ENCODE measurements at regions not wholly inside any gene's neighbourhood (a gene's known extent, or its start where the extent isn't known, plus 50 kb on each side); places are given as distances from the start of the nearest gene placed in this dataset.
"Not testable (repeated sequence)": the region's sequence is repeated elsewhere in the genome, so short reads cannot be mapped to it uniquely, and the experiment has no call there.

DNA sequence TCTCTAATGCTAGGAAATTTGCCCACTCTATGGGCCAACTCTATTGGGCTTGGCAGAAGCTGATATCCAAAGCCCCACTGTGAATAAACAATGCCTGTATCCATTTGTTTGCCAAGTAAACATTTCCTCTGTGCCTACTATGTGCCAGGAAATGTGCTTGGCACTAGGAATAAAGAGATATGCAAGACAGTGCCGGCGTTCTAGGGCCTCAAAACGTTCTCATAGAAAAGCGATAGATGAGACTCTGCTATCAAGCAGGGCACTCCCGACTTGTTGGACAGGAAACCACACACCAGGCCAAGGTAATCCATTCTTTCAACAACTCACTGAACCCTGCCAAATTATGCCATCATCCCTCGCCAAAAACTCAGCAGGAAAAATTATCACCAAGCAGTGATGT, 196.7 kb downstream of the IPMK start:
- no peak for TF ChIP-seq CTCF (IDR thresholded peaks at IDR 0.05; ENCODE audit: extremely low read depth, missing control alignments)
- DNase-seq (ENCODE audit: low spot score) = no peak

DNA sequence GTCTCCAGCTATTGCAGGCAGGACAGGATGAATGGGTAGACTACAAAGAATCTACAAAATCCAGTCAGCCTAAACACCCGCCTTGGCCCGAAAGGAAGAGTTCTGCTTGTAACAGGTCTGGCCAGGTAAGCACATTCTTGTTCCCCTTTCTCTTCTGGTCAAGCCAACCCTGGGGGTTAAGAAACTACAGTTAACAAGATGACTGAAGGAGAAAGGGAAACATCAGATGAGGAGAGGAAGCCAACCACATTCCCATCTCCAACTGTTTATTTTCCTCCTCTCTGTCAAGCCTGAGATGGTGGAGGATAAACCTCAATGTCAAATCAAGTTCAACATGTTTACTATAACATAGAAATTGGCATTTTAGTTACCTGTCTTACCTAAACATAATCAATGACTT, 198.9 kb downstream of the IPMK start:
- no peak for DNase-seq (ENCODE audit: low spot score)
- TF ChIP-seq CTCF (IDR thresholded peaks at IDR 0.05; ENCODE audit: extremely low read depth, missing control alignments) = no peak

DNA sequence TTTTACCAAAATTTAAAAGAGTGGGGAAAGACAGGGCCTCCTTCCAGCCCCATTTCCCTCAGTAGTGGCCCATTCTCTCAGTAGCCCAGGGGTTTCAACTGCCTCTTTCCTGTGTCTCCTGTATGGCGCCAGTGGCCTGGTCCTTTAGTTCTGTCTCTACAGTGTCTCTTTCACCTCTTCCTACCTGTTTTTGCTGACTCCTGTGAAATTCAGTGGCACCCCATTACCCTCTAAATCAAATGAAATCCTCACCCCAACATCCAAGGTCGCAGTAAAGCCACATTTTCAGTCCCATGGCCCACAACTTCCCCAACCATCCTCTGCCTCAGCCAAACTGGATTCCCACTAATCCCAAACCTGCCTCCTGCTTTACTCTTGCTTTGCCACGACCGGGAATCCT, 200.7 kb downstream of the IPMK start:
- no peak for DNase-seq (ENCODE audit: low spot score)
- no peak for TF ChIP-seq CTCF (IDR thresholded peaks at IDR 0.05; ENCODE audit: extremely low read depth, missing control alignments)

DNA sequence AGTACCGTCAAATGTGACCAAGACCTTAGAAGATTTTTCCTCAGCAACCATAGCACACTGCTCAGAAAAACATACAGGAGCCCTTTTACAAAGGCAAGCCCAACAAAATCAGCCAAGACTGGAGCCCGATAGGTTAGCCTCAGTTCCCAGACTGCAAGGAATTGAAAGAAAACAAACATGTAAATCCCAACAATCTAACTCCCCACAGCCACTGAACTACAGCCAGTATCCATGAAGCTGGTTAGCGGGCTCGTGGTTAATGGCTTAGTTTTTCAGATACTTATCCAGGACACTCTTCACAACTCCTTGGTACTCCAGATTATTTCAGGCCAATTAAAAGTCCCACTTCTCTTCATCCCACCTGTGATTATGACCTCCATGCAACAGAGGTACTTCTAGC, 201.6 kb downstream of the IPMK start:
- no peak for DNase-seq (ENCODE audit: low spot score)
- TF ChIP-seq CTCF (IDR thresholded peaks at IDR 0.05; ENCODE audit: extremely low read depth, missing control alignments) = no peak

DNA sequence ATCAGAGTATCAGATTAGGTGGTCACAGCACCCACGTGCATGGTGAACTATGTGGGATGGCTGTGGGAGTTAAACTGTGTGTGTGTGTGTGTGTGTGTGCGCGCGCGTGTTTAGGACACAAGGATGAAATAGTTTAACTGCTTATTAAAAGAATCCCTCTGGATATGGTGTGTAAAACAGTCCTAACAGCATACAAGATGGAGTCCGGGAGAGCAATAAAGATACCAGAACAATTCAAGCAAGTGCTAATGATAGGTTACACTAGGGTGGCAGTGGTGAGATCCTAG, 202.2 kb downstream of the IPMK start:
- no peak for TF ChIP-seq CTCF (IDR thresholded peaks at IDR 0.05; ENCODE audit: extremely low read depth, missing control alignments)
- DNase-seq (ENCODE audit: low spot score) = no peak

DNA sequence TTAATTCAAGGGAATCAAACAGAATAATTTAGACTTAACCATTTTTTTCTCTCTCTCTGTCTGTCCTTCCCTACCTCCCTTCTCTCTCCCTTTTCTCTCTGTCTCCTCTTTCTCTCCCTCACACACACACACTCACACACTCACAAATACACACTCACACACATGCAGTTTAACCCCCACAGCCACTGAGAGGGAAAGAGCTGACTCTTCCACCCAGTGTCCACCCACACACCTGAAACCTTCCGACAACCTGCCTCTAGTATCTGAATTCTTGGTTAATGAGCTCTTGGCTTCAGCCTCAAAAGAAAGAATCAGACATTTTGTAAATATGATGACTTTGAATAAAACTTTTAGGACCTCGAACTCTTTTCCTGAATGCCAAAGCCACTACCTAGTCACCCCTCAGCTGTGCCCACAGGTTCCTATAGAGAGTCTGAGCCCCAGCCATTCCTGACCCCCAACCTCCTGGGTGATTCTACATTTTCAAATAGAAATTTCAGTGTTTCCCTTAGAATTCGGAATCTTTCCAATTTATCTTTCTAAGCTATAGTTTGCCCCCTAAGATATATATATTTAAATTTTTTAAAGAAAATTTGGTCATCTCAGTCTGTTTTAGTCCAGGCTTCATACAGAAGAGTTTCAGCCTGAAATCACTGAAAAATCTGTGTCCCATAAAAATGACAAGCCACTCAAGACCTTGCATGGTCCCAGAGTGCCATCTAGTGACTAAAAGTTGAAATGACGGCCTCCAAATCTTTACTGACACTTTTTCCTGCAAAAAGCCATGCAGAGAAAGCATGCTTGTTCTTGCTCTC, 202.8 kb downstream of the IPMK start:
- DNase-seq (ENCODE audit: low spot score) = peak; percentile 18
- TF ChIP-seq CTCF (IDR thresholded peaks at IDR 0.05; ENCODE audit: extremely low read depth, missing control alignments) = peak; percentile 9

DNA sequence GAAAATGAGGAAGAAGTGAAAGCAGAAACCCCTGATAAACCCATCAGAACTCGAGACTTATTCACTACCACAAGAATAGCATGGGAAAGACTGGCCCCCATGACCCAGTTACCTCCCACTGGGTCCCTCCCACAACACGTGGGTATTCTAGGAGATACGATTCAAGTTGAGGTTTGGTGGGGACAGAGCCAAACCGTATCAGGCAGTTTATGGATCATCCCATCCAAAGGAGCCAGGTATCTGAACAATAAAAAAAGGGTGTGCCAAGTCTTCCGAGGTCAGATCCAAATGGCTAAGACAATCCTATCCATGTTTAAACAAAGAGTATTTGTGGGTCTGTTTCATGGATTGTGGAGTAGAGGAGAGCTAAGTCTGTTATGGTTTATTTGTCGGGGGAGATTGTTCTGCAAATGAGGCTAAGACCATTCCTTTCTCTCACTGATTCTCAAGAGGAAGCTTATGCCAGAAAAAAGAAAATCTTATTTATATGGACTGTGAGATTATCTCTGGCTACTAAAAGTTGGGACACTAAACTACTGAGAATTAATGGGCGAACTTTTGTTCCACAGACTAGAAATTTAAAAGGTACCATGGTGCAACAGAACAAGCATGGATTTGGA, 203.7 kb downstream of the IPMK start:
- no peak for TF ChIP-seq CTCF (IDR thresholded peaks at IDR 0.05; ENCODE audit: extremely low read depth, missing control alignments)
- DNase-seq (ENCODE audit: low spot score) = no peak

DNA sequence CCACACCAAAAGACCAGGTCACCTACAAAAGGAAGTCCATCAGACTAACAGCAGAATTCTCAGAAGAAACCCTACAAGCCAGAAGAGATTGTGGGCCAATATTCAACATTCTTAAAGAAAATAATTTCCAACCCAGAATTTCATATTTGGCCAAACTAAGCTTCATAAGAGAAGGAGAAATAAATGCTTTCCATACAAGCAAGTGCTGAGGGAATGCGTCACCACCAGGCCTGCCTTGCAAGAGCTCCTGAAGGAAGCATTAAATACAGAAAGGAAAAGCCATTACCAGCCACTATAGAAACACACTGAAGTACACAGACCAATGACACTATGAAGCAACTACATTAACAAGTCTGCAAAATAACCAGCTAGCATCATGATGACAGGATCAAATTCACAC, 209.0 kb downstream of the IPMK start:
- not testable (repeated sequence) for DNase-seq (ENCODE audit: low spot score)
